A673 (cell line): ENCODE measurements at regions not wholly inside any gene's neighbourhood (a gene's known extent, or its start where the extent isn't known, plus 50 kb on each side); places are given as distances from the start of the nearest gene placed in this dataset.

ENCODE experiments used
- BruUV-seq: library from RNA; stranded (reverse); fragments of 400-500 nt; replicated peaks from 2 replicates; lab custom pipeline; 2021; lab: Mats Ljungman, UMichigan
- CTCF ChIA-PET: fragments of 300-600 bp; sonication (Branson Sonifier 250); formaldehyde crosslinking; loops from one replicate; lab custom pipeline; 2022; ENCODE audit warnings: antibody characterized with exemption; lab: Charles Lee
- POLR2A ChIA-PET: fragments of 300-600 bp; sonication (Branson Sonifier 250); formaldehyde crosslinking; loops from one replicate; lab custom pipeline; 2022; ENCODE audit warnings: antibody characterized with exemption; ENCODE audit not compliant: low non-redundant PET; lab: Charles Lee
- DNase-seq: peaks from one replicate; pipeline ENCODE4 v3.0.0-alpha.2; 2015; ENCODE audit warnings: low spot score
- H3K27ac ChIP-seq: fragments of 200-600 bp; sonication (generic); 2 replicates; pipeline ENCODE4 v1.5.1; 2016; ENCODE audit warnings: mixed run types, low read depth, mild to moderate bottlenecking, mixed read lengths, antibody characterized with exemption, low read length; ENCODE audit not compliant: poor library complexity, severe bottlenecking
- H3K27me3 ChIP-seq: fragments of 200-600 bp; sonication (generic); replicated peaks from 2 replicates; pipeline ENCODE4 v1.6.1; 2017; ENCODE audit warnings: mixed run types, low read depth, mild to moderate bottlenecking, mixed read lengths, antibody characterized with exemption, low read length; ENCODE audit not compliant: insufficient read depth, poor library complexity
- H3K36me3 ChIP-seq: fragments of 200-600 bp; sonication (generic); 2 replicates; pipeline ENCODE4 v1.6.1; 2016; ENCODE audit warnings: mixed run types, mild to moderate bottlenecking, mixed read lengths, antibody characterized with exemption, low read length; ENCODE audit not compliant: insufficient read depth, poor library complexity, severe bottlenecking
- H3K4me1 ChIP-seq: fragments of 200-600 bp; sonication (generic); 2 replicates; pipeline ENCODE4 v1.6.1; 2017; ENCODE audit warnings: mixed run types, mild to moderate bottlenecking, mixed read lengths, antibody characterized with exemption, low read length; ENCODE audit not compliant: insufficient read depth, poor library complexity, severe bottlenecking
- H3K4me3 ChIP-seq: fragments of 200-600 bp; sonication (generic); 2 replicates; pipeline ENCODE4 v1.5.1; 2016; ENCODE audit warnings: low read depth, mixed run types, mild to moderate bottlenecking, mixed read lengths, low read length; ENCODE audit not compliant: poor library complexity, severe bottlenecking
- H3K9me3 ChIP-seq: fragments of 200-600 bp; sonication (generic); 2 replicates; pipeline ENCODE4 v1.6.1; 2016; ENCODE audit warnings: mixed run types, low read depth, mild to moderate bottlenecking, mixed read lengths, antibody characterized with exemption, low read length; ENCODE audit not compliant: poor library complexity, severe bottlenecking
- CTCF ChIP-seq: fragments of 300-800, 200-600 bp; sonication (generic); conservative IDR thresholded peaks from 2 replicates; pipeline ENCODE4 v1.5.1; 2017; ENCODE audit warnings: low read depth, mild to moderate bottlenecking, antibody characterized with exemption, low read length, moderate library complexity, mixed read lengths
- EZH2 ChIP-seq: fragments of 200-600 bp; sonication (generic); IDR thresholded peaks from 2 replicates; pipeline ENCODE4 v1.6.1; 2017; ENCODE audit warnings: borderline replicate concordance, low read depth, mild to moderate bottlenecking, mixed read lengths, antibody characterized with exemption, low read length; ENCODE audit not compliant: poor library complexity, severe bottlenecking
- intact Hi-C: fragments of 100-400 bp; cut with micrococcal nuclease; formaldehyde crosslinking; loops from one replicate; pipeline ENCODE4 v1.10.0; 2022; ENCODE audit not compliant: unreplicated experiment

- Histone ChIP-seq H3K27me3 (no peaks in the 10 kb centered on the region), H3K4me1 (no peaks in the 10 kb centered on the region), H3K36me3 (no peaks in the 10 kb centered on the region), H3K4me3 (no peak overlapping the region), H3K27ac (no peak overlapping the region), H3K9me3 (no peaks in the 10 kb centered on the region)
- intact Hi-C loops = no loop called here
- POLR2A ChIA-PET = no interaction called here
- no peak for DNase-seq
- BruUV-seq = no TSS peak
- TF ChIP-seq EZH2 (no peak), CTCF (no peak)
- CTCF ChIA-PET = no interaction called here
Observed at GRCh38 chr18:55737266-55737665, 149.3 kb upstream of the TCF4 start.

- no peaks in the 10 kb centered on the region for H3K9me3 ChIP-seq
- intact Hi-C loops = no loop called here
- ChIA-PET CTCF (no interaction called here), POLR2A (no interaction called here)
- H3K27me3 ChIP-seq = no peaks in the 10 kb centered on the region
- DNase-seq = no peak
- TF ChIP-seq EZH2 = no peak
- TF ChIP-seq CTCF = no peak
- no peaks in the 10 kb centered on the region for H3K36me3 ChIP-seq
- H3K4me1 ChIP-seq = no peaks in the 10 kb centered on the region
- H3K4me3 ChIP-seq = no peak overlapping the region
- H3K27ac ChIP-seq = no peak overlapping the region
- BruUV-seq = no TSS peak
Observed at GRCh38 chr18:55735969-55736368, 148.0 kb upstream of the TCF4 start.

GRCh38 chr18:55735199-55735855, 147.3 kb upstream of the TCF4 start:
- H3K4me1 ChIP-seq = no peaks in the 10 kb centered on the region
- H3K4me3 ChIP-seq = no peak overlapping the region
- intact Hi-C loops = no loop called here
- TF ChIP-seq EZH2 = no peak
- TF ChIP-seq CTCF = no peak
- H3K9me3 ChIP-seq = no peaks in the 10 kb centered on the region
- no peak overlapping the region for H3K27ac ChIP-seq
- H3K27me3 ChIP-seq = no peaks in the 10 kb centered on the region
- no TSS peak for BruUV-seq
- no peaks in the 10 kb centered on the region for H3K36me3 ChIP-seq
- DNase-seq = no peak
- ChIA-PET POLR2A (no interaction called here), CTCF (no interaction called here)
